ENCODE measurements at regions not wholly inside any gene's neighbourhood (a gene's known extent, or its start where the extent isn't known, plus 50 kb on each side); places are given as distances from the start of the nearest gene placed in this dataset.
A peak's percentile ranks its signal among the peaks of the same experiment; 100 is the strongest.
"Not testable (repeated sequence)": the region's sequence is repeated elsewhere in the genome, so short reads cannot be mapped to it uniquely, and the experiment has no call there.

- no peak for DNase-seq (ENCODE audit: low read depth in 4 of 4, low spot score in 2 of 4)
Measured at GRCh38 chr5:17118631-17119030, 98.8 kb upstream of the BASP1 start.

GRCh38 chr5:17120209-17120608 lies 97.2 kb upstream of the BASP1 start:
- no peak for DNase-seq (ENCODE audit: low read depth in 4 of 4, low spot score in 2 of 4)

DNA sequence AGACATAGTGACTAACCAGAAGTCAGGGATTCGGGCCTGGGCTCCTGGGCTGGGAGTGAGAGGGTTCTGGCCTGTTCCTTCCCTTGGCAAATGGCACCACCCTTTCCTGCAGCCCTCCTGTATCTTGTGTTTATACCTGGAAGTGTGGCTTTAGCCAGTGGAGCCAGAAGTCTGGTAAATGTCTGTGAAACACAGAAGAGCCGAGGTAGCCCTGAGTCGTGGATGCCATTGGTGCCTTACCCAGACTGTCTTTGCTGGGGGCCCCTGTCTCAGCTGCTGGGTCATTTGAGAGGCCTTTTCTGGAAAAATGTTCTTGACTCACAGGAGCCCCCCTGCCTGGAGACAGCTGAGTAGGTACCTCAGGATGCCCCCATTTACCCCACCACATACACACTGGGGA lies 95.7 kb upstream of the BASP1 start:
- no peak for DNase-seq (ENCODE audit: low read depth in 4 of 4, low spot score in 2 of 4)

GRCh38 chr5:17123010-17123409 lies 94.4 kb upstream of the BASP1 start:
- no peak for DNase-seq (ENCODE audit: low read depth in 4 of 4, low spot score in 2 of 4)

GRCh38 chr5:17123773-17124172 lies 93.7 kb upstream of the BASP1 start:
- DNase-seq (ENCODE audit: low read depth in 4 of 4, low spot score in 2 of 4), result not testable (repeated sequence)

GRCh38 chr5:17127743-17128231 lies 89.6 kb upstream of the BASP1 start:
- no peak for DNase-seq (ENCODE audit: low read depth in 4 of 4, low spot score in 2 of 4)

- DNase-seq (ENCODE audit: low read depth in 4 of 4, low spot score in 2 of 4), result no peak
Measured at GRCh38 chr5:17129093-17129849, 88.2 kb upstream of the BASP1 start.

DNA sequence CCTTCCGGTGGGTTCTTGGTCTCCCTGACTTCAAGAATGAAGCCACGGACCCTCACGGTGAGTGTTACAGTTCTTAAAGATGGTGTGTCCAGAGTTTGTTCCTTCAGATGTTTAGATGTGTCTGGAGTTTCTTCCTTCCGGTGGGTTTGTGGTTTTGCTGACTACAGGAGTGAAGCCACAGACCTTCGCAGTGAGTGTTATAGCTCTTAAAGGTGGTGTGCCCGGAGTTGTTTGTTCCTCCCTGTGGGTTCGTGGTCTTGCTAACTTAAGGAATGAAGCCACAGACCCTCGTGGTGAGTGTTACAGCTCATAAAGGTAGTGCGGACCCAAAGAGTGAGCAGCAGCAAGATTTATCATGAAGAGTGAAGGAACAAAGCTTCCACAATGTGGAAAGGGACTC lies 87.1 kb upstream of the BASP1 start:
- not testable (repeated sequence) for DNase-seq (ENCODE audit: low read depth in 4 of 4, low spot score in 2 of 4)

DNA sequence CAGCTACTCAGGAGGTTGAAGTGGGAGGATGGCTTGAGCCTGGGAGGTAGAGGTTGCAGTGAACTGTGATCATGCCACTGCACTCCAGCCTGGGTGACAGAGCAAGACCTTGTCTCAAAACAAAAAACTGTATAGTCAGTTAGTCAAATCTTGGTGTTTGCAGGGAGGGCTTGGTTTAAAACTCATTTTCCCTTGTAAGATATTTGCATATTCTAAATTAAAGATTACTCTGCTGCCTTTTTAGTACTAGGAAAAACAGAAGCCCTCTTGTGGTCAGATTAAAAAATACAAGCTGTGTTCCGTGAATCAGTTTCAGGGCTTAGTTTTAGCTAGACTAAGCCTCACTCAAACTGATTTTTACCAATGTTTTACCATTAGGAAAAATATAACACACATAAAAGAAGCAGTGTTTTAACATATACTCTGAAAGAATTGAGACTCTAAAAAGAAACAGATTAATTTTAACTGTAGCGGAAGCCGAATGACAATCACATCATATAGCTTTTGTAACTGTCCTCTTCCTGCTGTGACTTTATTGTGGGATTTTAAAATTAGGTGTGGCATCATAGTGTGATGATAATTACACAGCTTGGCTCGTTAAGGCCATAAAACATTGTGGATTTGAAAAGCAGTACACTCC lies 84.9 kb upstream of the BASP1 start:
- DNase-seq (ENCODE audit: low read depth in 4 of 4, low spot score in 2 of 4), result peak in 1 of 4 donors; percentile 50

DNA sequence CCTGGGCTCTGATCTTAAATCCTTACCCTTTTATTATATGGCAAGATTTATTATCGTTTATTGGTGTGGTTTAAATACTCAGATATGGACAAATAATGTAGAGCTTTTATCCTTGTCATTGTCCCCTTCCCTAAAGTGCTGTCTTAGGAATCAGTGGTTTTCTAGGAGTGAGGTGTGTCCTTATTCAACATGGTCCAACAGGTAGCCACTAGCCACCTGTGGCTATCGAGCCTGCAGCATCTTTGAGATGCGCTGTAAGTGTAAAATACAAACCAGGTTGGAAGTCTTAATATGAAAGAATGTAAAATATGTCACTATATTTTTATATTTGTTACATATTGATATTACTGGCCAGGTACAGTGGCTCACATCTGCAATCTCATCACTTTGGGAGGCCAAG lies 82.4 kb upstream of the BASP1 start:
- no peak for DNase-seq (ENCODE audit: low read depth in 4 of 4, low spot score in 2 of 4)

GRCh38 chr5:17143335-17143734 lies 74.1 kb upstream of the BASP1 start:
- DNase-seq (ENCODE audit: low read depth in 4 of 4, low spot score in 2 of 4), result no peak

GRCh38 chr5:17146280-17146841 lies 71.1 kb upstream of the BASP1 start:
- no peak for DNase-seq (ENCODE audit: low read depth in 4 of 4, low spot score in 2 of 4)

- DNase-seq (ENCODE audit: low read depth in 4 of 4, low spot score in 2 of 4), result no peak
Measured at GRCh38 chr5:17147170-17147569, 70.3 kb upstream of the BASP1 start.

DNA sequence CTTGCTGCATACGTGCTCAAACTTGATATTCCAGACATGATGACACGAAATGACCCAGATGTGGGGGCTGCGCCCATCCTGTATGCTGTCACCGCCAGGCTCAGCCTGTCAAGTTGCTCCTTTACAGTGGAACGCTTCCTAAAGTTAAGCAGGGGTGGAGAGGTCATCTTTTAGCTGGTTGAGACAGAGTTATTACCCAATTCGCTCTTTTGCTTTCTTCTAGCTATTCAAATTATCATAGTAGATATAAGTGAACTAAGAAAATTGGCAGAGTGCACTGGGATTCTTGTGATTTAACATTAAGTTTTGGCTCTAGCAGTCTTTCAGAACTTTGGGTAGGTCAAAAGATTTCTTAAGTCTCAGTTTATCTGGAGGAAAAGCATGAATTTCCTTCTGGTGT lies 69.8 kb upstream of the BASP1 start:
- DNase-seq (ENCODE audit: low read depth in 4 of 4, low spot score in 2 of 4), result no peak

GRCh38 chr5:17148481-17148880 lies 69.0 kb upstream of the BASP1 start:
- no peak for DNase-seq (ENCODE audit: low read depth in 4 of 4, low spot score in 2 of 4)

GRCh38 chr5:17149786-17150185 lies 67.6 kb upstream of the BASP1 start:
- DNase-seq (ENCODE audit: low read depth in 4 of 4, low spot score in 2 of 4), result no peak

DNA sequence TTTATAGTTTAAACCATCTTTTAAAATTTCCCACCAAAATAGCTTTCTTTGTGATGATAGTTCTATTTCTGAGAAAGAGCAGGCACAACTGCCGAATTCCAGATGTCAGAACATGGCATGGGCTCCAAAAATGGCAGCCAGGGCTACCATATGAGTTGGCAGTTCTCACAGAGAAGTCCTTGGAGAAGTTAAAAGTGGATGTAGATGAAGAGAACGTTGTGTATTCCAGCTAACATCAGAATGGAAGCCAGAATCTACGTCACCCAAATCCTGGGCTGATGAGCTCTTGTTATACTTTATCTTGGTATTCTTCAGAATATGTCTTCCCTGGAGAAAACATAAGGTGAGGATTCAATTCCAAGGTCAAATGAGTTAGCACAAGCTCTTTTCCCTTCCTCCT lies 66.9 kb upstream of the BASP1 start:
- no peak for DNase-seq (ENCODE audit: low read depth in 4 of 4, low spot score in 2 of 4)

DNA sequence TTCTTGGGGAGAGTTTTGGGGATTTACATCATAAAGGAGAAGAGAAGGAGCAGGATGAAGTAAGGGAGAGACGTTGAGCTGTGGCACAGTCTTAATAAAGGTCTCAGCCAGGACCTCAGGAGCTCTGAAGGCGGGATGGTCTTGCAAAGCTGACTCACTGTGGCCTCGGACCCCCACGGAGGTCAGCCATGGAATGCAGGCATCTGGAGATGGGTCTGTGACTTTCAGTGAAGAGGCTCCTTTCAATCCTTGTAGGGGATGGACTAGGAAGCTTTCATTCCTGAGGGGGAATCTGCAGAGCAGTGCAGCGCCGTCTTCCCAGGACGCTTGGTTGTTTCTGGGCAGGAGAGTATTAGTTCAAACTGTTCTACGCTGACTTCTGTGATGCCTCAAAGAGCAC lies 65.7 kb upstream of the BASP1 start:
- DNase-seq (ENCODE audit: low read depth in 4 of 4, low spot score in 2 of 4), result no peak

DNA sequence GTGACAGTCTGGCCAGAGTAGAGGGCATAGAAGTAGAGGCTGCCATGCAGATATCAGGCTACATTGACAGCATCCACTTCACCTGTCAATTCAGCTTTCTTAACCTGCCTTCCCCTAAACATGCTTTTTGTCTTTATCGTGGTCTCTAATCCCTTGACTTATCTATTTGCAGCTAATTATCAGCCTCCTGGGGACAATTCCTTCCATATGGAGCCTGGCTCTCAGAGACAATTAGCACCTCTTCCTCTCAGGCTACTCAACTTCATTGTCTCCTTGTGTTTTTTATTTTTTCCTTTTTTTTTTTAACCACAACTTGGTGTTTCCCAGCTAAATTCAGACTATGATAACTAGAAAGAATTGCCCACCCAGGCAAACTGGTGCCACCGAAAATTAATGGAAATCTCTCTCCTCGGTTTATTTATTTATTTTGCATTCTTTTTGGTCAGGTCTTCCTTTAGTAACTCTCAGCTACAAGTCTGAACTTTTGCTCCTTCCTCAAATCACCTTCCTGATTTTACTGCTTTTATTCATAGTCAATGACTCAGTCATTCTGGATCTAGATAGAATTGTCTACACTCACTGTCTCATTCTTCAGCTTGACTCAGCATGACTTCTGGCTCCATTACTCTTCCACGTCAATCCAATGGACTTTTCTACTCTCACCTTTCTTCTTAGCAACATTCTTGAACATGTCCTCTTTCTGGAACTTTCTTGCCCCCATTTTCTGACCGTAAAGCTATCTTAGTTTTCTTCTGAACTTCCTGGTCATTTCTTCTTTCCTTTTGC lies 63.0 kb upstream of the BASP1 start:
- DNase-seq (ENCODE audit: low read depth in 4 of 4, low spot score in 2 of 4), result no peak

GRCh38 chr5:17156463-17156862 lies 61.0 kb upstream of the BASP1 start:
- no peak for DNase-seq (ENCODE audit: low read depth in 4 of 4, low spot score in 2 of 4)

- DNase-seq (ENCODE audit: low read depth in 4 of 4, low spot score in 2 of 4), result no peak
Measured at GRCh38 chr5:17157294-17157693, 60.1 kb upstream of the BASP1 start.

Measured in left renal cortex interstitium (tissue), 4 donors.